Psoas muscle (tissue), 7 donors: ENCODE measurements at regions not wholly inside any gene's neighbourhood (a gene's known extent, or its start where the extent isn't known, plus 50 kb on each side); places are given as distances from the start of the nearest gene placed in this dataset.

ENCODE experiments used
- ATAC-seq, 4 donors: fragments of 200-7000 bp; cut with Tn5 transposase; one replicate each; pipeline ENCODE4 v1.9.1; 2020; ENCODE audit warnings: moderate library complexity in 3 of 4, mild to moderate bottlenecking in 2 of 4
- DNase-seq, 2 donors: peaks; one replicate each; pipeline ENCODE4 v3.0.0-alpha.2; 2020
- H3K27ac ChIP-seq: fragments of 200-600 bp; one replicate; pipeline ENCODE4 v1.8.0; 2022
- H3K27me3 ChIP-seq, 3 donors: fragments of 200-600 bp in 1 of 3; one replicate each; pipeline versions ENCODE4 v1.6.1 to v1.8.0; 2013 to 2022; ENCODE audit warnings: low read length in 2 of 3, mild to moderate bottlenecking in 2 of 3, moderate library complexity in 1 of 3; ENCODE audit not compliant: insufficient read depth in 3 of 3
- H3K36me3 ChIP-seq, 2 donors: fragments of 200-600 bp in 1 of 2; one replicate each; pipeline versions ENCODE4 v1.6.1 to v1.8.0; 2013 to 2022; ENCODE audit warnings: low read depth in 1 of 2, mild to moderate bottlenecking in 1 of 2, moderate library complexity in 1 of 2; ENCODE audit not compliant: insufficient read depth in 1 of 2
- H3K4me1 ChIP-seq: fragments of 200-600 bp; one replicate; pipeline ENCODE4 v1.8.0; 2022
- H3K4me3 ChIP-seq: fragments of 200-600 bp; one replicate; pipeline ENCODE4 v1.8.0; 2022; ENCODE audit warnings: mild to moderate bottlenecking
- H3K9me3 ChIP-seq: fragments of 200-600 bp; one replicate; pipeline ENCODE4 v1.8.0; 2022
- CTCF ChIP-seq: fragments of 200-600 bp; IDR thresholded peaks from one replicate; pipeline ENCODE4 v1.8.0; 2022; ENCODE audit warnings: antibody characterized with exemption
- WGBS, 3 donors: extraction: QIAGEN DNeasy Blood & Tissue Kit; methylation state at CpG; one replicate each; pipeline versions ENCODE4 v1.1.6 to v1.1.7; 2013; 5-methylcytosine and 5-hydroxymethylcytosine counted together
- intact Hi-C, 2 donors: fragments of 100-400 bp; cut with DNase I; formaldehyde crosslinking; loops; one replicate each; pipeline versions ENCODE4 v1.11.0 to v1.14.2; 2022
- donor health status: healthy with polysubstance abuse.
- donor health status: DM: no; HTN: no; CAD: no; lungs with moderate emphysema.
- donor health status: Bipolar disorder and iron deficiency.
- donor health status: healthy.
- donor health status: DM: yes; HTN: yes; CAD: no.
- donor health status: DM: no; HTN: no; CAD: no.
- donor health status: DM: yes; HTN: yes; CAD: no.

GRCh38 chr1:55639051-55639450 is 423.9 kb upstream of the USP24 start:
- 85 to 100% (median 88%) methylated on average over 1 of the region's 1 CpG for WGBS, 3 donors
- Histone ChIP-seq H3K4me3 (no peak overlapping the region), H3K4me1 (peaks cover 8% of the 10 kb centered on the region), H3K36me3 (no peaks in the 10 kb centered on the region), H3K27ac (no peak overlapping the region), H3K27me3 (no peaks in the 10 kb centered on the region), H3K9me3 (no peaks in the 10 kb centered on the region)
- no peak for TF ChIP-seq CTCF
- ATAC-seq (no peak), DNase-seq (no peak)
- intact Hi-C loops = no loop called here

- no peak for TF ChIP-seq CTCF
- H3K27ac ChIP-seq = no peak overlapping the region
- H3K4me1 ChIP-seq = peaks cover 17% of the 10 kb centered on the region
- H3K27me3 ChIP-seq = no peaks in the 10 kb centered on the region
- intact Hi-C loops = no loop called here
- no peak overlapping the region for H3K4me3 ChIP-seq
- no peak for ATAC-seq
- DNase-seq = no peak
- no peaks in the 10 kb centered on the region for H3K36me3 ChIP-seq
- no peaks in the 10 kb centered on the region for H3K9me3 ChIP-seq
- WGBS, 3 donors = 96 to 100% (median 97%) methylated on average over 1 of the region's 1 CpG
These were observed 421.5 kb upstream of the USP24 start for GRCh38 chr1:55636696-55637095.

GRCh38 chr1:55635856-55636255 is 420.7 kb upstream of the USP24 start:
- H3K4me1 ChIP-seq = peaks cover 13% of the 10 kb centered on the region
- H3K36me3 ChIP-seq = no peaks in the 10 kb centered on the region
- DNase-seq (no peak), ATAC-seq (no peak)
- intact Hi-C loops = no loop called here
- 34 to 55% (median 43%) methylated on average over 2 of the region's 2 CpGs for WGBS, 3 donors
- H3K4me3 ChIP-seq = no peak overlapping the region
- TF ChIP-seq CTCF = no peak
- no peak overlapping the region for H3K27ac ChIP-seq
- no peaks in the 10 kb centered on the region for H3K27me3 ChIP-seq
- H3K9me3 ChIP-seq = peaks cover under 1% of the 10 kb centered on the region

- ATAC-seq = no peak
- peaks cover 8% of the 10 kb centered on the region for H3K9me3 ChIP-seq
- peaks cover 9% of the 10 kb centered on the region for H3K4me1 ChIP-seq
- 92 to 100% (median 94%) methylated on average over 1 of the region's 1 CpG for WGBS, 3 donors
- DNase-seq = no peak
- no peaks in the 10 kb centered on the region for H3K27me3 ChIP-seq
- TF ChIP-seq CTCF = no peak
- no peak overlapping the region for H3K4me3 ChIP-seq
- intact Hi-C loops = no loop called here
- H3K36me3 ChIP-seq = no peaks in the 10 kb centered on the region
- H3K27ac ChIP-seq = no peak overlapping the region
These were observed 419.4 kb upstream of the USP24 start for GRCh38 chr1:55634516-55634915.

- DNase-seq (no peak), ATAC-seq (peak in 1 of 4 donors; percentile 47)
- H3K9me3 ChIP-seq = peaks cover 8% of the 10 kb centered on the region
- intact Hi-C loops = no loop called here
- peaks cover 9% of the 10 kb centered on the region for H3K4me1 ChIP-seq
- H3K27ac ChIP-seq = no peak overlapping the region
- no peaks in the 10 kb centered on the region for H3K27me3 ChIP-seq
- 13 to 42% (median 24%) methylated on average over 2 of the region's 2 CpGs for WGBS, 3 donors
- H3K4me3 ChIP-seq = no peak overlapping the region
- no peak for TF ChIP-seq CTCF
- H3K36me3 ChIP-seq = no peaks in the 10 kb centered on the region
These were observed 417.7 kb upstream of the USP24 start for GRCh38 chr1:55632906-55633305.
